ENCODE measurements at regions not wholly inside any gene's neighbourhood (a gene's known extent, or its start where the extent isn't known, plus 50 kb on each side); places are given as distances from the start of the nearest gene placed in this dataset.

DNA sequence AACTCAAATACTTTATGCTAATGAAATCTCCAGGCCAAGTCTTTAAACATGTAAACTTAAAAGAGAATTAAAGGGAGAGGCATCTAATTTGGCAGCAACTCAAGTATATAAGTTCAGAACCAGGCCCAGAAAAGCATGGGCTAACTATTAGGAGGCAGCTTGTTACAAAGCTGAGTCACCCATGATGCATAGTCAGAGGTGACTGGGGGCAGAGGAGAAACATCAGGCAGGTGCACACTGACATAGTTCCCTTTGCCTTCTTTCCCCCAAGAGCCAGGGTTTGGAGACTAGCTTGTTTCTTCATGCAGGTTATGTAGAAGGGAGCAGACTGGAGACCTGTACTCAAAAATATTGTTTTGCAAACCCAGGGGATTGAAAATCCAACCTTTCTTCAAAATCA lies 619.0 kb downstream of the SOX6 start:
- no peak for TF ChIP-seq TCF7L2 (IDR thresholded peaks at IDR 0.05; ENCODE audit: low read depth, low read length)
- TF ChIP-seq, protein P1, sequence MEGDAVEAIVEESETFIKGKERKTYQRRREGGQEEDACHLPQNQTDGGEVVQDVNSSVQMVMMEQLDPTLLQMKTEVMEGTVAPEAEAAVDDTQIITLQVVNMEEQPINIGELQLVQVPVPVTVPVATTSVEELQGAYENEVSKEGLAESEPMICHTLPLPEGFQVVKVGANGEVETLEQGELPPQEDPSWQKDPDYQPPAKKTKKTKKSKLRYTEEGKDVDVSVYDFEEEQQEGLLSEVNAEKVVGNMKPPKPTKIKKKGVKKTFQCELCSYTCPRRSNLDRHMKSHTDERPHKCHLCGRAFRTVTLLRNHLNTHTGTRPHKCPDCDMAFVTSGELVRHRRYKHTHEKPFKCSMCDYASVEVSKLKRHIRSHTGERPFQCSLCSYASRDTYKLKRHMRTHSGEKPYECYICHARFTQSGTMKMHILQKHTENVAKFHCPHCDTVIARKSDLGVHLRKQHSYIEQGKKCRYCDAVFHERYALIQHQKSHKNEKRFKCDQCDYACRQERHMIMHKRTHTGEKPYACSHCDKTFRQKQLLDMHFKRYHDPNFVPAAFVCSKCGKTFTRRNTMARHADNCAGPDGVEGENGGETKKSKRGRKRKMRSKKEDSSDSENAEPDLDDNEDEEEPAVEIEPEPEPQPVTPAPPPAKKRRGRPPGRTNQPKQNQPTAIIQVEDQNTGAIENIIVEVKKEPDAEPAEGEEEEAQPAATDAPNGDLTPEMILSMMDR (IDR thresholded peaks at IDR 0.05) = no peak

All from Panc1 (cell line).